BJ (cell line): ENCODE measurements at regions not wholly inside any gene's neighbourhood (a gene's known extent, or its start where the extent isn't known, plus 50 kb on each side); places are given as distances from the start of the nearest gene placed in this dataset.
A peak's percentile ranks its signal among the peaks of the same experiment; 100 is the strongest.

Source experiments
- CTCF ChIA-PET: fragments of 350-600 bp; formaldehyde crosslinking; extraction: SDS; loops from one replicate; lab custom pipeline; 2021; ENCODE audit warnings: antibody characterized with exemption, inconsistent platforms; lab: Yijun Ruan, JAX
- POLR2A ChIA-PET: fragments of 300-600 bp; sonication (Branson Sonifier 250); formaldehyde crosslinking; extraction: SDS; loops from one replicate; lab custom pipeline; 2021; ENCODE audit warnings: antibody characterized with exemption; lab: Charles Lee
- DNase-seq: peaks from one replicate; pipeline ENCODE4 v3.0.0-alpha.2; 2011; ENCODE audit warnings: low read depth
- H3K27me3 ChIP-seq: 2 replicates; pipeline ENCODE4 v1.6.0; 2011; ENCODE audit warnings: low read length; ENCODE audit not compliant: control insufficient read depth, insufficient read depth
- H3K36me3 ChIP-seq: 2 replicates; pipeline ENCODE4 v1.5.1; 2011; ENCODE audit warnings: low read length; ENCODE audit not compliant: control insufficient read depth, insufficient read depth
- H3K4me3 ChIP-seq: 2 replicates; pipeline ENCODE4 v1.5.1; 2011; ENCODE audit warnings: low read depth, mild to moderate bottlenecking, control low read depth, low read length
- TF ChIP-seq, protein P1 (sequence below): IDR thresholded peaks from 2 replicates; pipeline ENCODE4 v1.5.1; 2011; ENCODE audit warnings: low read depth, mild to moderate bottlenecking, control low read depth, inconsistent platforms, low read length, moderate library complexity; ENCODE audit not compliant: insufficient read depth

DNA sequence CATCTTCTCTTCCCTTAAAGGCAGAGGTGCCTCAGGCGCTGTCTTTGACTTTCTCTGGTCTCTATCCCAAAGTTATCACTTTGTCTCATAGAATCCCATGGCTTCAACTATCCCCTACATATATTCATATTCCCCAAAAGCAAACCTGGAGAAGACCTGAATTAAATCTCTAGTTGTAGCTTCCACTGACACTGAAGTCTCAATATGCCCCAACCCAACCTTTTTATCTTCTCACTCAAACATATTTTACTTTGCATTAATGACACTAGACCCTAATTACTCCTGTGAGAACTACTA lies 354.5 kb upstream of the DUSP10 start:
- no peak overlapping the region for H3K4me3 ChIP-seq
- POLR2A ChIA-PET = no interaction called here
- TF ChIP-seq, protein P1, sequence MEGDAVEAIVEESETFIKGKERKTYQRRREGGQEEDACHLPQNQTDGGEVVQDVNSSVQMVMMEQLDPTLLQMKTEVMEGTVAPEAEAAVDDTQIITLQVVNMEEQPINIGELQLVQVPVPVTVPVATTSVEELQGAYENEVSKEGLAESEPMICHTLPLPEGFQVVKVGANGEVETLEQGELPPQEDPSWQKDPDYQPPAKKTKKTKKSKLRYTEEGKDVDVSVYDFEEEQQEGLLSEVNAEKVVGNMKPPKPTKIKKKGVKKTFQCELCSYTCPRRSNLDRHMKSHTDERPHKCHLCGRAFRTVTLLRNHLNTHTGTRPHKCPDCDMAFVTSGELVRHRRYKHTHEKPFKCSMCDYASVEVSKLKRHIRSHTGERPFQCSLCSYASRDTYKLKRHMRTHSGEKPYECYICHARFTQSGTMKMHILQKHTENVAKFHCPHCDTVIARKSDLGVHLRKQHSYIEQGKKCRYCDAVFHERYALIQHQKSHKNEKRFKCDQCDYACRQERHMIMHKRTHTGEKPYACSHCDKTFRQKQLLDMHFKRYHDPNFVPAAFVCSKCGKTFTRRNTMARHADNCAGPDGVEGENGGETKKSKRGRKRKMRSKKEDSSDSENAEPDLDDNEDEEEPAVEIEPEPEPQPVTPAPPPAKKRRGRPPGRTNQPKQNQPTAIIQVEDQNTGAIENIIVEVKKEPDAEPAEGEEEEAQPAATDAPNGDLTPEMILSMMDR = no peak
- H3K36me3 ChIP-seq = no peaks in the 10 kb centered on the region
- H3K27me3 ChIP-seq = no peaks in the 10 kb centered on the region; the same call in 1 of the 2 replicates
- CTCF ChIA-PET = interaction anchor here (0.8 to 1.9 kb wide), 2 partner anchors 9 to 30 kb away, joined by 3 to 4 read pairs; no protein-coding TSS in a partner anchor
- DNase-seq = no peak

DNA sequence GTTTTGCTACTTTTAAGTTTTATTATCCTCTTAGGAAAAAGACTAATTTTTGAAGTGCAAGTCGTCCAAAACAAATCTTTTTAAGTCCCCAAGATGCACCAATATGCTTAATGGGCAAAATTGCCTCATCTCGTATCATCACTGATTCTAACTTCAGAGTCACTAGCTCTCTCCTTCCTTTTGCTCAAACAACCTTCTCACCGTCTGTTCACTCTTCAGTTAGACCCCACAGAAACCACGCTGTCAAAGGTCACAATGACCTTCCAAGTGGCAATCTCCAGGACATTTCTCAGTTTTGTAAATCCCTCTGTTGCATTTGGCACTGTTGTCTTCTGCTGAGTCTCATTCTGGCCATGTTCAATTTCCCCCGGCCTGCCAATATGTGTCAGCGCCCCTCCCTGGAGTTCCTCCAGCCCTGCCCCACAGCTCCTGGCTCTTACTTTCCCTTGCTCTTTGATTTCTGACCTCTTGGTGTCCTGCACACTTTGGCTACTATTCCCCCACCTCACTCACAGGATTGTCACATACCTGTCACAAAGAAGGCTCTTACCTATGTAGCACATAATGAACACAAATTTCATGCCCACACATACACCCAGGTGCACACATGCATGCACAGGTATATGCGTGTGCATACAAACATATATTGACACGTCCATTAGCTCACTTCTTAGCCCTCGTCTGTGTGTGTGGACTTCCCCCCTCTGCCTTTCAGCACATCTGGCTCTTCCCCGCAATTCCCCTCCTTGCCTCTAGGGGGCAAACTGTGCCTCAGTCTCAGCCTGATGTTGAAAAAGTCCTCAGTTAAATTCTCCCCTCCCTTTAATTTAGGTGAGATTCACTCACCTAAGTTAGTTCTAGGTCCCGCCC lies 354.0 kb upstream of the DUSP10 start:
- TF ChIP-seq, protein P1 = peak; percentile 72
- ChIA-PET CTCF (interaction anchor here (0.8 to 1.9 kb wide), 5 partner anchors 8 to 35 kb away, joined by 3 to 4 read pairs (median 3); no protein-coding TSS in a partner anchor), POLR2A (no interaction called here)

DNA sequence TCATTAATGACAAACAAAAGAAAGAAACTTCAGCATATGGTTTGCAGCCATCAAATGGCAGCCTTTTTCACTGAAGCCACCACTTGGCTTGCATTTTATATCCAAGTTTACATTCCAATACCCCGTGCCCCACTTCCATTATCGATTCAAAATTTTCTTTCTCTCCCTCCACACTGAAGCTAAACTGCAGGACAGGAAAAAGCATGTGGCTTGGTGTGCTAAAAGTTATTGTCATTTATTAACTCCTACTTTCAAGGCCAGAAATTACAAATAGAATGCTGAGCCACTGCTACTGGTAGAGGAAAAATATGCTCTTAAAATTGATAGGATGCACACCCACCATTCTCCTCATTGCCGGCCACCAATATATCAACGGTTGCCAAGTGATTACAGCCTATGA lies 351.6 kb upstream of the DUSP10 start:
- TF ChIP-seq, protein P1 = no peak
- H3K27me3 ChIP-seq = no peaks in the 10 kb centered on the region
- H3K4me3 ChIP-seq = no peak overlapping the region
- POLR2A ChIA-PET = interaction anchor here (0.6 kb wide), 1 partner anchor 23 kb away, joined by 3 read pairs; no protein-coding TSS in a partner anchor
- no peak for DNase-seq
- no peaks in the 10 kb centered on the region for H3K36me3 ChIP-seq
- CTCF ChIA-PET = no interaction called here

More for the DNA sequence above, 354.0 kb upstream of the DUSP10 start:
- Histone ChIP-seq H3K36me3 (no peaks in the 10 kb centered on the region), H3K27me3 (no peaks in the 10 kb centered on the region; the same call in 1 of the 2 replicates), H3K4me3 (no peak overlapping the region)
- no peak for DNase-seq

DNA sequence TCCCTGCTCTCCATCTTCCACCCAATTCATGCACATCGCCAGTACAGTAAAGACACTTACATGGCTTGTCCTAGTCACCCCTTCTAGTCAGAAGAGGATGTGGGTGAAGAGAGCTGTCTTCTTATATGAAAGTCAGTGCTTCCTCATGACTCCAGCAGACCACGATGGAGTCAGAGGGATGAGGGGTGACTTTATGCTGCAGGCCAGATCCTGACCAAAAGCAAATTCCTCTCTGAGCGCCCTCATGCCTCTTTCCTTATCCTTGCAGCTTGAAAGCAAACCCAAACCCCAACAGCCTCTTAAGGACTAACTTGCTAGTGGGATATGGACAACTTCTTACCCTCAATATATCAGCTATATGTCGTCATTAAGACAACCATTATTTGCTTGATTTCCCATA lies 348.2 kb upstream of the DUSP10 start:
- Histone ChIP-seq H3K27me3 (no peaks in the 10 kb centered on the region), H3K36me3 (no peaks in the 10 kb centered on the region), H3K4me3 (no peak overlapping the region)
- ChIA-PET CTCF (interaction anchor here (1.4 kb wide), 1 partner anchor 365 kb away, joined by 3 read pairs; no protein-coding TSS in a partner anchor), POLR2A (no interaction called here)
- TF ChIP-seq, protein P1 = no peak
- DNase-seq = peak; percentile 37

DNA sequence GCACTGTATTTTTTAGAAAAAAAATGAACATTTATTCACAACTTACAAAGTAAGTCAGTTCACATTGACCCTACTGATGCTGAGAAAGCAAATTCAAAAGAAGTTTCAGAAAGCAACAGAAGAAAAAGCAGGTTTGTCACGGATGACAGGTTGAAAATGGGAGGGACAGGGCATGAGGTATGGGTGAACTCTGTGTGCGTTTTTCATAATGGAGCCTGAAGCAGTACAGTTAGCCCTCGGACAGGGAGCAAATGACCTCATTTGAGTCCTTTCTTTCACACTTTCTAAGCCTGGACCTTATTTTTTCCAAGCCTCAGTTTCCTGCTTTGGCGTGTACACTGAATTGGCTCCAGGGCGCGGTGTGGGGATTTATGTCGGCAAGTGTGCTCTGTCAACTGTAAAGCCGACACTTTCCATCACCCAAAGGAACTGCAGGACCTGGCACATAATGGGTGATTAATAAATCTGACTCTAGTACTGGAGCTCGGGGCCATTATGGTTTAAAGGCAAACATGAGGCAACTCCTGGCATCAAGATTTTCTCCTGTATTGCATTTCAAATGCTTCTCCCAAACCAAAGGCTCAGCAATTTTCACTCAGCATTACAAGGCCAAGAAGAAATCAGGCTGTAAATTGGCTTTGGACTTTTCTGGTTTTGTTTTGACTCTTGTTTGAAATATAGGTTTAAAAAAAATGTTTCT lies 345.5 kb upstream of the DUSP10 start:
- Histone ChIP-seq H3K4me3 (no peak overlapping the region), H3K36me3 (no peaks in the 10 kb centered on the region), H3K27me3 (no peaks in the 10 kb centered on the region)
- ChIA-PET POLR2A (no interaction called here), CTCF (interaction anchor here (0.7 to 1.2 kb wide), 2 partner anchors 9 to 350 kb away, joined by 3 read pairs; no protein-coding TSS in a partner anchor)
- TF ChIP-seq, protein P1 = no peak
- no peak for DNase-seq
